GM12865 (cell line): ENCODE measurements at regions not wholly inside any gene's neighbourhood (a gene's known extent, or its start where the extent isn't known, plus 50 kb on each side); places are given as distances from the start of the nearest gene placed in this dataset.

Experiments used
- DNase-seq: peaks from one replicate; pipeline ENCODE4 v3.0.0; 2010; ENCODE audit warnings: low read depth
- H3K4me3 ChIP-seq: 2 replicates; pipeline ENCODE4 v1.5.1; 2011; ENCODE audit warnings: mild to moderate bottlenecking, low read depth, low read length, control low read depth
- CTCF ChIP-seq: IDR thresholded peaks from 2 replicates; pipeline ENCODE4 v1.5.1; 2011; ENCODE audit warnings: low read length, control low read depth, low read depth, inconsistent platforms; ENCODE audit not compliant: insufficient read depth; ENCODE audit errors: missing control alignments

- TF ChIP-seq CTCF: no peak
- no peak for DNase-seq
- H3K4me3 ChIP-seq: no peak overlapping the region
These were observed 109.2 kb downstream of the CDCA7 start for GRCh38 chr2:173463846-173464245.

- H3K4me3 ChIP-seq: no peak overlapping the region
- DNase-seq: no peak
- TF ChIP-seq CTCF: no peak
These were observed 113.1 kb downstream of the CDCA7 start for GRCh38 chr2:173467751-173468150.

- no peak for TF ChIP-seq CTCF
- no peak for DNase-seq
- H3K4me3 ChIP-seq: no peak overlapping the region
These were observed 113.7 kb downstream of the CDCA7 start for GRCh38 chr2:173468266-173468793.

GRCh38 chr2:173472112-173472511, 117.4 kb downstream of the CDCA7 start:
- TF ChIP-seq CTCF: no peak
- DNase-seq: no peak
- H3K4me3 ChIP-seq: no peak overlapping the region

GRCh38 chr2:173483137-173483536, 128.5 kb downstream of the CDCA7 start:
- TF ChIP-seq CTCF: no peak
- H3K4me3 ChIP-seq: no peak overlapping the region
- DNase-seq: no peak

GRCh38 chr2:173488861-173489260, 134.2 kb downstream of the CDCA7 start:
- no peak overlapping the region for H3K4me3 ChIP-seq
- DNase-seq: no peak
- TF ChIP-seq CTCF: no peak

- TF ChIP-seq CTCF: no peak
- no peak for DNase-seq
- no peak overlapping the region for H3K4me3 ChIP-seq
These were observed 136.7 kb downstream of the CDCA7 start for GRCh38 chr2:173491418-173491817.
